HG03354 (cell line): ENCODE measurements at regions not wholly inside any gene's neighbourhood (a gene's known extent, or its start where the extent isn't known, plus 50 kb on each side); places are given as distances from the start of the nearest gene placed in this dataset.

Source experiments
- ATAC-seq: cut with Tn5 transposase; IDR thresholded peaks from one replicate; pipeline ENCODE4 v1.9.1; 2021; ENCODE audit warnings: mild to moderate bottlenecking; ENCODE audit not compliant: unreplicated experiment, poor library complexity, severe bottlenecking

DNA sequence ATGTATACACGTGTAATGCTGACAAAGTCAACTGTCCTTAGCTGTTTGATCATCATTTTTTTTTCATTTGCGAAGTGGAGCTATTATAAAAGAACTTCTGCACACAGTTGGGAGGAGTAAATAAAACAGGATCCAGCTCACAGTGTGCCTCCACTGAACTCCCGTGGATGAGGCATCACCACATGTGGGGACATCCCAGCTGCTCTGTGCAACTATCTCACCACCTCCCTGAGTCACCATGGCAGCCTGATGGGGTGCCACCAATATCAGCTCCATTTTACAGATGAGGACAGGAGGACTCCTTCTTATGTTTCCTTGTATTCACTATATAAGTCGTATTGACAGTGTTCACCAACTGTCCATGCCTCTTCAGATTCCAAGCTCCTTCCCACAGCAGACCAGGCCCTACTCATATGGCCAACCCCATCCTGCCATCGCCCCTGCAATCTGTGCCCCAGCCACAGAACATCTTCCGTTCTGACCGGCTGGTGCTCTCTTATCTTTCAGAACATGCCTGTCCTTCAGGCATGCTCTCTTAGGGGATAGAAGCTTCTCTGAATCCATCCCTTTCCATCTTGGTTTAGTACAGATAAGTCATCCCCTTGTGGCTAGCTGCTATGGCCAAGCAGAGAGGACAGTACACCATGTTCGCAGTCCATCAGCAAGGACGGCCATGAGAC, 288.1 kb downstream of the RNF144A start:
- no peak for ATAC-seq

- no peak for ATAC-seq
Measured at GRCh38 chr2:7206111-7206810, 289.0 kb downstream of the RNF144A start.

- ATAC-seq = no peak
Measured at GRCh38 chr2:7207631-7208030, 290.4 kb downstream of the RNF144A start.

DNA sequence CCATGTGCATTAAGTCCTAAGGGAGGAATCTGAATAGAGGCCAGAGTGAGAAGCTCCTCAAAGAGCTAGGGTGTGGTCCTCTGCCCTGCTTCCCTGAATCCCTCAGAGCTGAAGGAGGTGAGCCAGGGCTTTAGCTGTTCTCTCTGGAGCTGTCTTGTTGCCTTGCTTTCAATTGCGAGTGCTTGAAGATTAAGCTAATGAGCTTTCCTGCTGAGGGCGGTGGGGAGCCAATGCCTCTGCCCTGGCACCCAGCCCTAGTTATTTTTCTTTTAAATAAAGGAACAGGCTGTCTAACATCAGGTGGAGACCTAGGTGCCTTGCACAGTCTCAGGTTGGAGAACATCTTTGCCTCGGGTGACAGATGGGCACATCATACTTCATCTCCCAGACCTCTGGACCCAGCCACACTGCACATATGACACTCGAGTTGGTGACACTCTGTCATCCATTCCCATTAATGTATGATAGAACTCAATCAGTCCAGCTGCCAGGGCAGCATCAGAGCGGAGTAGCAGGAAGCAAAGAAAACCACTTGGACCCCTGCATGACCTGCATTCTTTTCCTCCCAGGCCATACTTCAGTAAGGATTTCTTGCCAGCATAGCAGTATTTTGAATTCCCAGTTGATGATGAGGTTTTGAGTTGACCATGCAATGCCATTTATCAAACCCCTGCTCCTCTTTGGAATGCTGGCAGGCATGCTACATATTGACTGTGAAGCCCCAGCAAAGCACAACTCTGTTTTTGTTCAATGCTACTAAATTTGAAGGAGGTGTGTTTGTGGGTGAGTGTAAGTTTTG, 292.7 kb downstream of the RNF144A start:
- ATAC-seq = no peak

DNA sequence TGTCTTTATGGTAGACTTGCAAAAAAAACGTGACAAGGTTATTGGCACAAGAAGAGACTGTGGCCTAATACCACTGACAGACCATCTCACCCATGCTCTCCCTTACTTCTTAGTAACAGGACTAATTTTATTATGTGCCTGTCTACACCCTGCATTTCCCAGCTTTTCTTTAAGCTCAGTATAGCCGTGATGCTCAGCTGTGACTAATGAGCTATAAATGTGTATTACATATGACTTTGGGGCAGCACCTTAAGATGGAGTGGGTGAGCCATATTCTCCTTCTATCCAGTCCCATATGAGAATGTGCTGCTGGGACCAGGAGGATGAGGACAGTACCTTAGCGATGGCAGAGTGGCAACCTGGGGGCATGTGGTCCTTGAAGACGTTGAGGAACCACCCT, 293.5 kb downstream of the RNF144A start:
- no peak for ATAC-seq

DNA sequence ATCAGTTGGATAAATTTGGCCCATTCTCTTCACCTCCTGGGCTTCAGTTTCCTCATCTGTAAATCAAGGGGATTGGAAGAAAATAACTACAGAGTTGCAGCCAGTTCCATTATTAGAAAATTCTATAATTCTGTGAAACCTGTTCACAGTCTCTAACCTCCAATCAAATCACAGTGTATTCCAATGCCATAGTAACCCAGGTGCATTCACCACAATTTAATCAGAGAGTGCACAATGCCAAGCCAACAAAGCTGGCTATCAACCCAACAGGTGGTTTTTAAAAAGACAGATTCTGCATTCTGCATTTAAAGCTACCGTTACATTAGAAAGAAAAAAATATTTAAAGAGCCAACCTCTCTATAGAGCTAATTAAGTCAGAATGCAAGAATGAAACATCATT, 308.6 kb downstream of the RNF144A start:
- ATAC-seq = no peak

- no peak for ATAC-seq
Measured at GRCh38 chr2:7226501-7226900, 309.3 kb downstream of the RNF144A start.

- no peak for ATAC-seq
Measured at GRCh38 chr2:7233126-7233525, 315.9 kb downstream of the RNF144A start.

- no peak for ATAC-seq
Measured at GRCh38 chr2:7237466-7237865, 320.3 kb downstream of the RNF144A start.

GRCh38 chr2:7239078-7239477, 321.9 kb downstream of the RNF144A start:
- no peak for ATAC-seq

DNA sequence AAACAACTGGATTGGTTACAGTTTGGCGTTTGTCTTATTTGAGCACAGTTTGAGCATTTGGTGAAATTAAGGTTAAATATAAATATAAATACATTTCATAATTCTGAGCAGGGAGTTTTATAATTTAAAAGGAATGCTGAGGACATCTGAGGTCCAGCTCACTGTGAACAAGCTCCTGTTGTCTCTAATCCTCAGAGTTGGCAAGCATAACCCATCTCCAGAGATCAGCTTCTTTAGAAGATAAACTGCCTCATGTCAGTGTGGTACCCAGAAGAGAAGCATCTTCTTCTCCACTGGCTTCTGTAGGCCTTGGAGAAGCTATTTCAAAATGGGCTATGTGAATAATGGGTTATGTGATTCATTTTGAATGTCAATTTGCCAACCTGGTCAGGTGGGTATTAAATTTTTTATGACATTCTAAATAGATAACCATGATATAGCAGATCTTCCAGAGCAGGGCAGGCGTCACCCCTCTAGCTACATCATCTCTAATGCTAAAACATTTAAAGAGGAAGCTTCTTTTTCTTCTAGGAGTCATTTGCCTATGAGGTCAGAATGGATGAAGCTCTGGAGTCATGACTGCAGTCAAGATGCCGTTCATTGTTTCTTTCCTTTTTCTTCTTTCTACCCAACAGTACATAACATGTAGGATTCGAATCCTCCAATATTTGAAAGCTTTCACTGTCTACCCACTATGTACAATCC, 324.0 kb downstream of the RNF144A start:
- ATAC-seq = no peak

DNA sequence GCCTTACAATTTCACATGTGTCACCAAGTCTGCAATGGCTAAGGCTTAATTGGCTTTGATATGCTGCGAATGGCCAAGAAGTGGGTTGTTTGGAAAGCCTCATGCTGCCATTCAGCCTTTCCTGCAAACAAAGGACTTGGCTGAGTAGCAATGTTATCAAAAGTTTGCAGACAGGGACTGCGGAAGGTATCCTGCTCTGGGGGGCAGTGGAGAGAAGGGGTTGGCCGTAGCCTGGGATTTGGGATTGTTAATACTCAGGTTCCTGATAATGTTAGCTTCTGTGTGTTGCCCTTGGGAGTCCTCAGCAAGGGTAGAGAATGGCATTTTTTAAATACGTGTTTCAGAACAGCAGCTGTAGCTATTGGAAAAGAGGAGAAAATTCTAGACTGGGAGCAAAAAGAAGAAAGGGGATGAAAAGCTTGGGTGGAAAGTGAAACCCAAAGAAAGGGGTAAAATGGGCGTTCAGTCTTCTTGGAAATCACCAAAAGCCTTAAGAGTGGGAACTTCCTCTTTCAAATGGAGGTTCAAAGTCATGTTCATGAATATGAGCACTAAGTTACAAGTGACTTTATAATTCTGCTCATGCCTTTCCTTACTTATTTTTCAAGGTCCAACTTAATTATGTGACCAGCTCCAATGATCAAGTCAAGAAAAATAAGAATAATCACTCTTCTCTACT, 325.1 kb downstream of the RNF144A start:
- no peak for ATAC-seq

DNA sequence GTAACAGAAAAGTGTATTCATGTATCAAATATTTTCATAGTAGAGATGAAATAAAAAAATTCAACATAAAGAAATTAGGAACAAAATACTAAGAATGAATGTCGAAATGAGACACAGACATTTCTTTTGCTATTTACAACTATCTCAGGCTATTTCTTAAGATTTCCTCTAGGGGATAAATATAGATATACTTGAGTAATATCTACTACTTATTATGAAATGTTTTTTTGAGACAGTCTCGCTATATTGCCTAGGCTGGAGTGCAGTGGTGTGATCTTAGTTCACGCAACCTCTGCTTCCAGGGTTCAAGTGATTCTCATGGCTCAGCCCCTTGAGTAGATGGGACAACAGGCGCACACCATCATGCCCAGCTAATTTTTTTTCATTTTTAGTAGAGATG, 326.1 kb downstream of the RNF144A start:
- ATAC-seq = no peak

DNA sequence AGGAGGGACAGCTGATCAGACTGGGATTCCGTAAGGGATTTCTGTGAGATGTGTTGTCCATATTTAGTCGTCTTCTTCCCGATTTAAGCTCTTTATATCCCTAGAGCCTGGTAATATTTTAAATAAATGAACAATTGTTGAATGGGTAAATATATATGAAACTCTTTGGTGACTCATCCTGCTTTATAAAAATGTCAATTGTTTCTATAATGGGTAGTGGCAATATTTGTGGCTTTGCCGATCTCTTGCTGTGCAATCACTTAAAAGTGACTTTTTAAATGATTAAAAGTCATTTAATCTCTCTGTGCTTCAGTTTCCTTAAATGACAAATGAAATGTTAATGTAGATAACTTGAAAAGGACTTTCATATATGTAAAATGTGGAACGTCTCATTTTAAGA, 339.2 kb downstream of the RNF144A start:
- ATAC-seq = no peak

DNA sequence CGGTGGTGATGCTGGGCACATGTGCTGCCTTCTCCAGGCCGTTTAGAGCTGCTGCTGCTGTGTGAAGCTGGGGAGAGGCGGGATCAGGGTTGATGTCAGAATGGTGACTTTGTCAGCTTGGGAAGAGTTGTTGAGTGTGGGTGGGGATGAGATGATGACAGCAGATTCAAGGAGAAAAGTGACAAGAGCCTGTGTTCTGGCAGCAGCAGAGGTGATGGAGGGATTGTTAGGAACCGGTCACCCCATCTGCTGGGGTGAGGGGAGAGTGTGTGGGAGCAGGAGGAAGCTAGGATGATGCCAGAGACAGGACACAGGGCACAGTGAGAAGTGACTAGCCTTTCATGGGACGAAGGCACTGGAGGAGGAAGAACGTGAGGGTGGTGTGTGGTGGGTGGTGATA, 345.5 kb downstream of the RNF144A start:
- no peak for ATAC-seq

- ATAC-seq = no peak
Measured at GRCh38 chr2:7264791-7265190, 347.6 kb downstream of the RNF144A start.

GRCh38 chr2:7265286-7265685, 348.1 kb downstream of the RNF144A start:
- no peak for ATAC-seq

DNA sequence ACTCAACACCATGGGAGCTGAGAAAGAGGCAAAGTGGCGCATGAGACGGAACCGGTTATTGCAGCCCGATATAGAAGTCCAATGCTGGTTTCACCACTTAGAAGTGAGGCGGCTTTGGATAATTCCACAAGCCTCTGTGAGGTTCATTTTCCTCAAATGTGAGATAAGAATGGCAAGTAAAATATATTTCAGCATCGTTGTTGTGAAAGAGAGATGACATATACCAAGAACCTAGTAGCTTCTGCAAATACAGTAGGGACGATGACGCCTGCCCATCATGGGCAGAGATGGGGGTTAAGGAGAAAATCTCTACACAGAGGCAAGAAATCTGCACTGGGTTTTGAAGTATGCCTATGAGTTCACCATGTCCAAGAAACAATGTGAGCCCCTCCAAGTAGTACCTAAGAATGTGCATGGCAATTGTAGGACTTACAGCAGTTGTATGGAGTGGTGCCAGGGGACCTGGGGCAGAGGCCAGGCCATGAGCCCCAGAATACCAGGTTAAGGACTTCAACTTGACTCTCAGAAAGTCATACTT, 352.0 kb downstream of the RNF144A start:
- no peak for ATAC-seq

DNA sequence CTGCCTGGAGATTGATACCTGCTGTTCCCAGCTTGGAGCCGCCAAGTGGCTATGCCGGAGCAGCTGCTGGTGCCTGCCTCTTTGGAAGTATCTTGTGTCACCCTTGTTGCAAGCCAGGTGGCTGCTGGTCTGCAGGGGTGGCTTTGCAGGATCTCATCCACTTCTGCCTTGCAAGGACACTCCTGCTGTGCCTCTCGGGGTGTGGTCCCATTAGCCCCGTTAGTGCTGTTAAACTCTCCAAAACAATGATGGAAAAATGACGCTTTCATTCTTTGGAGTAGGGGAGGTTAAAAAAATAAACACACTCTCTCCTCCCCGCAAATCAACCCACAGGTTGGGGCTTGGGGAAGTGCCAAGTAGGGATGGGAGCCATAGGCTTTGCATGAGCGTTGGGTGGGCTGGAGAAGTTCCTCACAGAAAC, 352.8 kb downstream of the RNF144A start:
- ATAC-seq = no peak
